Neuronal stem cell (in vitro differentiated cells): ENCODE measurements at regions not wholly inside any gene's neighbourhood (a gene's known extent, or its start where the extent isn't known, plus 50 kb on each side); places are given as distances from the start of the nearest gene placed in this dataset.
"Not testable (repeated sequence)": the region's sequence is repeated elsewhere in the genome, so short reads cannot be mapped to it uniquely, and the experiment has no call there.

Experiments
- DNase-seq: peaks from one replicate; pipeline ENCODE4 v3.0.0-alpha.2; 2013; ENCODE audit warnings: low spot score
- H2AFZ ChIP-seq: one replicate; pipeline ENCODE4 v1.6.1; 2013; ENCODE audit warnings: mild to moderate bottlenecking, low read length, inconsistent platforms
- H2AK5ac ChIP-seq: 2 replicates; pipeline ENCODE4 v1.6.1; 2013; ENCODE audit warnings: low read depth, mild to moderate bottlenecking, inconsistent platforms, low read length, moderate library complexity, mixed read lengths
- H2BK120ac ChIP-seq: 2 replicates; pipeline ENCODE4 v1.6.1; 2013; ENCODE audit warnings: low read depth, mild to moderate bottlenecking, inconsistent platforms, low read length, moderate library complexity, mixed read lengths
- H2BK12ac ChIP-seq: one replicate; pipeline ENCODE4 v1.6.1; 2013; ENCODE audit warnings: low read length, inconsistent platforms
- H2BK15ac ChIP-seq: 2 replicates; pipeline ENCODE4 v1.6.1; 2013; ENCODE audit warnings: mild to moderate bottlenecking, low read length, inconsistent platforms, mixed read lengths
- H2BK5ac ChIP-seq: one replicate; pipeline ENCODE4 v1.6.1; 2013; ENCODE audit warnings: inconsistent platforms, mild to moderate bottlenecking, low read length, moderate library complexity
- H3K14ac ChIP-seq: one replicate; pipeline ENCODE4 v1.6.1; 2013; ENCODE audit warnings: low read length, inconsistent platforms
- H3K18ac ChIP-seq: 2 replicates; pipeline ENCODE4 v1.6.1; 2013; ENCODE audit warnings: low read length, inconsistent platforms
- H3K23ac ChIP-seq: 2 replicates; pipeline ENCODE4 v1.6.1; 2013; ENCODE audit warnings: low read depth, mild to moderate bottlenecking, mixed read lengths, low read length, inconsistent platforms; ENCODE audit not compliant: poor library complexity
- H3K27ac ChIP-seq: replicated peaks from 3 replicates; pipeline ENCODE4 v1.5.1; 2013; ENCODE audit warnings: low read length, inconsistent platforms
- H3K27me3 ChIP-seq, 3 experiments: 2 replicates each; pipeline ENCODE4 v1.6.1; 2013; ENCODE audit warnings: low read length in 3 of 3, mild to moderate bottlenecking in 2 of 3, inconsistent platforms in 1 of 3, low read depth in 1 of 3, mixed read lengths in 1 of 3, moderate library complexity in 1 of 3; ENCODE audit not compliant: control insufficient read depth in 3 of 3, insufficient read depth in 3 of 3
- H3K36me3 ChIP-seq, 2 donors: replicated peaks in 1 of 2; 2 replicates each; pipeline ENCODE4 v1.6.1; 2013; ENCODE audit warnings: low read length in 2 of 2; ENCODE audit not compliant: control insufficient read depth in 2 of 2, insufficient read depth in 2 of 2
- H3K4ac ChIP-seq: 2 replicates; pipeline ENCODE4 v1.6.1; 2013; ENCODE audit warnings: inconsistent platforms, mild to moderate bottlenecking, low read length, moderate library complexity
- H3K4me1 ChIP-seq, 2 donors: 1 replicate in 1 of 2; 2 replicates in 1 of 2; pipeline ENCODE4 v1.6.1; 2013; ENCODE audit warnings: low read length in 2 of 2, low read depth in 1 of 2; ENCODE audit not compliant: control insufficient read depth in 2 of 2, insufficient read depth in 1 of 2
- H3K4me2 ChIP-seq: one replicate; pipeline ENCODE4 v1.6.1; 2013; ENCODE audit warnings: mild to moderate bottlenecking, low read length, inconsistent platforms; ENCODE audit not compliant: insufficient read depth, poor library complexity, severe bottlenecking
- H3K4me3 ChIP-seq, 2 donors: 2 replicates each; pipeline ENCODE4 v1.5.1; 2013; ENCODE audit warnings: low read length in 2 of 2, mild to moderate bottlenecking in 2 of 2, inconsistent platforms in 1 of 2, moderate library complexity in 1 of 2
- H3K79me1 ChIP-seq: one replicate; pipeline ENCODE4 v1.6.1; 2013; ENCODE audit warnings: low read depth, mild to moderate bottlenecking, inconsistent platforms, low read length, moderate library complexity
- H3K9ac ChIP-seq: one replicate; pipeline ENCODE4 v1.6.1; 2013; ENCODE audit warnings: mild to moderate bottlenecking, low read depth, low read length, inconsistent platforms; ENCODE audit not compliant: poor library complexity
- H3K9me3 ChIP-seq, 2 donors: replicated peaks in 1 of 2; 2 replicates each; pipeline versions ENCODE3 to v1.6.1; 2013; ENCODE audit warnings: low read length in 2 of 2, mild to moderate bottlenecking in 2 of 2, inconsistent platforms in 1 of 2, low read depth in 1 of 2, mixed read lengths in 1 of 2, moderate library complexity in 1 of 2; ENCODE audit not compliant: control insufficient read depth in 2 of 2, insufficient read depth in 1 of 2
- H4K8ac ChIP-seq: one replicate; pipeline ENCODE4 v1.6.1; 2013; ENCODE audit warnings: low read depth, mild to moderate bottlenecking, inconsistent platforms, low read length, moderate library complexity
- H4K91ac ChIP-seq: one replicate; pipeline ENCODE4 v1.6.1; 2013; ENCODE audit warnings: low read length, low read depth, mild to moderate bottlenecking, inconsistent platforms; ENCODE audit not compliant: poor library complexity
- WGBS, 2 donors: extraction: QIAGEN DNeasy Blood & Tissue Kit; methylation state at CpG; one replicate each; pipeline ENCODE4 v1.1.7; 2013; ENCODE audit warnings: missing lambda C conversion rate in 2 of 2, mixed read lengths in 1 of 2; ENCODE audit not compliant: insufficient read length in 2 of 2, insufficient replicate concordance in 1 of 2; ENCODE audit errors: extremely low coverage in 2 of 2; 5-methylcytosine and 5-hydroxymethylcytosine counted together

- not testable (repeated sequence) for H4K91ac ChIP-seq, H3K27me3 ChIP-seq, H3K9ac ChIP-seq, H3K36me3 ChIP-seq, H2AFZ ChIP-seq, H3K4me1 ChIP-seq, DNase-seq, H3K23ac ChIP-seq, H2BK5ac ChIP-seq, H2AK5ac ChIP-seq, H2BK120ac ChIP-seq, H3K14ac ChIP-seq, H3K18ac ChIP-seq, H3K79me1 ChIP-seq, H3K4me3 ChIP-seq, H2BK12ac ChIP-seq, H4K8ac ChIP-seq, H3K4me2 ChIP-seq, H3K9me3 ChIP-seq, H3K4ac ChIP-seq, H3K27ac ChIP-seq, H2BK15ac ChIP-seq
- no CpG with 5 or more reads among the region's 15 CpGs for whole genome bisulfite sequencing, 2 donors
Observed at GRCh38 chr16:29351271-29351969, 55.1 kb downstream of the NPIPB11 start.

- DNase-seq, H3K9me3 ChIP-seq, H4K91ac ChIP-seq, H2BK5ac ChIP-seq, H2AK5ac ChIP-seq, H2BK12ac ChIP-seq, H4K8ac ChIP-seq, H3K18ac ChIP-seq, H2AFZ ChIP-seq, H2BK120ac ChIP-seq, H3K27ac ChIP-seq, H3K4ac ChIP-seq, H3K27me3 ChIP-seq, H3K14ac ChIP-seq, H3K36me3 ChIP-seq, H3K23ac ChIP-seq, H3K4me2 ChIP-seq, H2BK15ac ChIP-seq, H3K79me1 ChIP-seq, H3K4me3 ChIP-seq, H3K4me1 ChIP-seq, H3K9ac ChIP-seq: not testable (repeated sequence)
- no CpG with 5 or more reads among the region's 7 CpGs for WGBS, 2 donors
Observed at GRCh38 chr16:29349966-29350365, 56.5 kb downstream of the NPIPB11 start.

- not testable (repeated sequence) for H3K79me1 ChIP-seq, H3K27ac ChIP-seq, H3K14ac ChIP-seq, H3K18ac ChIP-seq, H4K91ac ChIP-seq, H3K9me3 ChIP-seq, H3K9ac ChIP-seq, H2AK5ac ChIP-seq, H3K27me3 ChIP-seq, H4K8ac ChIP-seq, H2BK12ac ChIP-seq, H2AFZ ChIP-seq, H2BK5ac ChIP-seq, H3K4me3 ChIP-seq, H2BK120ac ChIP-seq, H3K23ac ChIP-seq, H3K4ac ChIP-seq, H3K4me2 ChIP-seq, H2BK15ac ChIP-seq, H3K36me3 ChIP-seq, H3K4me1 ChIP-seq, DNase-seq
- WGBS, 2 donors = no CpG with 5 or more reads among the region's 3 CpGs
Observed at GRCh38 chr16:29348748-29349147, 57.8 kb downstream of the NPIPB11 start.

GRCh38 chr16:29348123-29348690, 58.3 kb downstream of the NPIPB11 start:
- not testable (repeated sequence) for H2AK5ac ChIP-seq, DNase-seq, H3K4me1 ChIP-seq, H3K14ac ChIP-seq, H3K4ac ChIP-seq, H3K9ac ChIP-seq, H3K23ac ChIP-seq, H3K18ac ChIP-seq, H2AFZ ChIP-seq, H2BK12ac ChIP-seq, H4K8ac ChIP-seq, H2BK5ac ChIP-seq, H2BK120ac ChIP-seq, H3K36me3 ChIP-seq, H4K91ac ChIP-seq, H3K4me3 ChIP-seq, H2BK15ac ChIP-seq, H3K4me2 ChIP-seq, H3K27ac ChIP-seq, H3K9me3 ChIP-seq, H3K27me3 ChIP-seq, H3K79me1 ChIP-seq
- no CpG with 5 or more reads among the region's 2 CpGs for WGBS, 2 donors
